NB4 (cell line): ENCODE measurements at regions not wholly inside any gene's neighbourhood (a gene's known extent, or its start where the extent isn't known, plus 50 kb on each side); places are given as distances from the start of the nearest gene placed in this dataset.

ENCODE experiments used
- DNase-seq: peaks from one replicate; pipeline ENCODE4 v3.0.0; 2010; ENCODE audit warnings: low read depth
- H3K4me3 ChIP-seq: one replicate; pipeline ENCODE4 v1.5.1; 2011; ENCODE audit warnings: mild to moderate bottlenecking, low read depth, low read length, moderate library complexity
- MYC ChIP-seq: IDR thresholded peaks from 2 replicates; pipeline ENCODE4 v1.6.1; 2011; ENCODE audit warnings: low read depth, low read length
- POLR2A ChIP-seq: IDR thresholded peaks from 2 replicates; pipeline ENCODE4 v1.6.1; 2011; ENCODE audit warnings: mild to moderate bottlenecking; ENCODE audit not compliant: insufficient read length; ENCODE audit errors: extremely low read depth
- TF ChIP-seq, protein P1 (sequence below): IDR thresholded peaks from 2 replicates; pipeline ENCODE4 v1.6.1; 2011; ENCODE audit warnings: low read depth, low read length
- TF ChIP-seq, protein P2 (sequence below): IDR thresholded peaks from one replicate; pipeline ENCODE4 v1.5.1; 2012; ENCODE audit warnings: low read depth, low read length

DNA sequence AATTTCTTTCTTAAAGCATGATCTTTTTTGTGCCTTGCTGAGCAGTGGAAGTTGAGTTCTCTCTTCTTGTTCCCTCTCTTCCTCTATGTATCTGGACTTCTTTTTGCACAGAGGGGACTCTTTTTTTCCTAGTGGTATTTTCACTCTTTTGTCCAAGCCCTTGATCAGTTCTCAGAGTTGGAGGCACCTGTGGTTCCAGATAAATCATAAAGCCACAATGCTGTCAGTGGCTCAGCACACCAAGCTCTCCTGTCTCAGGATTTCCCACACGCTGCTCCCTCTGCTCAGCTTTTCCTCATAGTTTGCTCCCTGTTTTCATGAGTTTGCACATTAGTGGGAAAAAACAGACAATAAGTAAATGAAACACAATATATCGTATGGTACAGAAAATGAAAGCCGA lies 110.3 kb upstream of the ZNF608 start:
- TF ChIP-seq, protein P1, sequence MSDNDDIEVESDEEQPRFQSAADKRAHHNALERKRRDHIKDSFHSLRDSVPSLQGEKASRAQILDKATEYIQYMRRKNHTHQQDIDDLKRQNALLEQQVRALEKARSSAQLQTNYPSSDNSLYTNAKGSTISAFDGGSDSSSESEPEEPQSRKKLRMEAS = no peak
- no peak for TF ChIP-seq MYC
- TF ChIP-seq, protein P2, sequence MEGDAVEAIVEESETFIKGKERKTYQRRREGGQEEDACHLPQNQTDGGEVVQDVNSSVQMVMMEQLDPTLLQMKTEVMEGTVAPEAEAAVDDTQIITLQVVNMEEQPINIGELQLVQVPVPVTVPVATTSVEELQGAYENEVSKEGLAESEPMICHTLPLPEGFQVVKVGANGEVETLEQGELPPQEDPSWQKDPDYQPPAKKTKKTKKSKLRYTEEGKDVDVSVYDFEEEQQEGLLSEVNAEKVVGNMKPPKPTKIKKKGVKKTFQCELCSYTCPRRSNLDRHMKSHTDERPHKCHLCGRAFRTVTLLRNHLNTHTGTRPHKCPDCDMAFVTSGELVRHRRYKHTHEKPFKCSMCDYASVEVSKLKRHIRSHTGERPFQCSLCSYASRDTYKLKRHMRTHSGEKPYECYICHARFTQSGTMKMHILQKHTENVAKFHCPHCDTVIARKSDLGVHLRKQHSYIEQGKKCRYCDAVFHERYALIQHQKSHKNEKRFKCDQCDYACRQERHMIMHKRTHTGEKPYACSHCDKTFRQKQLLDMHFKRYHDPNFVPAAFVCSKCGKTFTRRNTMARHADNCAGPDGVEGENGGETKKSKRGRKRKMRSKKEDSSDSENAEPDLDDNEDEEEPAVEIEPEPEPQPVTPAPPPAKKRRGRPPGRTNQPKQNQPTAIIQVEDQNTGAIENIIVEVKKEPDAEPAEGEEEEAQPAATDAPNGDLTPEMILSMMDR = no peak
- TF ChIP-seq POLR2A = no peak
- DNase-seq = no peak
- H3K4me3 ChIP-seq = no peak overlapping the region

DNA sequence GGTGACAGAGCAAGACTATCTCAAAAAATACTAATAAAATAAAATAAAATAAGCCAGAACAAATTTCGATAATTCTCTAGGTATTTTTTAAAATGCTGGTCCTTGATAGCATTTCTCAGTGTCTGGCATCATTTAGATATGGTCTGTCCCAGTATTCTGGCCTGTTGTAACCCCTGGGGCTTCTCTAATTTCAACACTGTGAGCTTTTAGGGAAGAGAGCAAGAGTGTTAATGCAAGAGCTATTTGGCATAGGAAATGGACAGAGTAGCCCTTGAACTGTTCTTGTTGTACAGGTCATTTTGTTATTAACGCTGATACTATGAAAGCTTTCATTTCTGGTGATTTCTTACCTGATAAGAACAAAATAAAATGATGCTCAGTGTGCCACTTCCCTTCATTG lies 112.2 kb upstream of the ZNF608 start:
- TF ChIP-seq POLR2A (no peak), MYC (no peak)
- TF ChIP-seq, protein P2 = no peak
- TF ChIP-seq, protein P1 = no peak
- H3K4me3 ChIP-seq = no peak overlapping the region
- no peak for DNase-seq

DNA sequence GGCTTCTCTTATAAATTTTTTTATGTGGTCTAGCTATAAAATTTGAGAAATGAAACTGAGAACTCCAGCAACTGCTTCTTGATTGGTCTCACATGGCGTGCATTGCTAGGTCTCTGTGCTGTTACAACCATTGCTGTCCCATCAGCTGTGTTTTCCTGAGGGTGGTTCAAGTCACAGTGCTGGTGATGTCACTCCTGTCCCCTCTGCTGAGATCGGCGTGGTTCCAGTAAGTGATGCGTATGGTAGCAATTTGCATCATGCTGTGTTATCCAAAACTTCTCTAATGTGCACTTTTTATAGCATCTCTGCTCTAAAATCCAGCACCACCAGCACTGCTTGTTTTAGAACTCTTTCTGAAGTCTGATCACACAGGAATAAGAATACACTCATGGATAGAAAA lies 112.6 kb upstream of the ZNF608 start:
- TF ChIP-seq, protein P2 = no peak
- TF ChIP-seq, protein P1 = no peak
- TF ChIP-seq MYC (no peak), POLR2A (no peak)
- DNase-seq = no peak
- H3K4me3 ChIP-seq = no peak overlapping the region

DNA sequence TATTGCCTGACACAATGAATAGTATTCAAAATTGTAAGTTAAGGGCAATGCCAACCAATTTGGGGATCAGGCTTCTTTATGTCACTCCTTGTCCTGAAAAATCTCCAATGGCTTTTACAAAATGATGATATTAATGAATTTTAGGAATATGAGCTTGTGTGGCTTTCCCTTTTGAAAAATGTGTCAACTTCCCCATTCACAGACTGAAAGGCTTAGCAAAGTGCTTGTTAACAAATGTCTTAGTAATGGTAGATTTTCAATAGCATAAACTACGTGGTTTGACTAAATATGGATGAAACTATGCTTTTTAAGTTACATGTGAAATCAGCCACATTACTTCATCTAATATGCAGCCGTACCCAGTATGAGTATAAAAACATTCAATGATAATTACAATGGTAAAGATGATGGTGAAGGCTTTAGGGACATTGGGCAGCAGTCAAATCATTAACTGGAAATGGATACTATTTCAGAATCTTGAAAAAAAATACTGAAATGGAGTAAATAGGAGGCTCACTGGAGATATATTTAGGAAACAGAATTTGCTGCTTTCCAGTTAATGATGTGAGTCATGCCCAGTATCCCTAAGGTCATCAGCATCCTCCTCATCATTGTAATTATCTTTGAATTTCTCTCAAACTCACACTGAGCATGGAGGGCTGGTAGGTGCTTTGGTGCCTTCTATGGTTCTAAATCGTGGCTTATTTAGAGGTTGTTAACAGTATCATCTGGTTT lies 113.3 kb upstream of the ZNF608 start:
- H3K4me3 ChIP-seq = no peak overlapping the region
- DNase-seq = no peak
- TF ChIP-seq POLR2A = no peak
- TF ChIP-seq, protein P2 = no peak
- no peak for TF ChIP-seq MYC
- TF ChIP-seq, protein P1 = no peak

DNA sequence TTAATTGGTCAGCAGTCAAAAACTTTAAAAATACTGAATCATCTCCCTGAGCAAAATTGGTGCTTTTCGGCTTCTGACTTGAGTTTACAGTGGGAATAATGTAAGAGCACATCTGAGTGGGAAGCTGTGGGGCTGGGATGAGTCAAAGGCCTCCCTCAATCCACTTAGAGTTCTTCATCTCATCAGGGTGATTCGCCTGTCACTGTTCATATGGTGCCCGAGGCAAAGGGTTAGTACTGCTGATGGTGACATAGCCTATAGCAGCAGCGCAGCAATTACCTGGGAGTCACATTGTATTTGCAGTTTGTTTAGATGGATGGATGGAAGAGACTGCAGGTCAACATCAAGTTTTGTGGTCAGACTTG lies 113.8 kb upstream of the ZNF608 start:
- no peak overlapping the region for H3K4me3 ChIP-seq
- TF ChIP-seq MYC (no peak), POLR2A (no peak)
- TF ChIP-seq, protein P2 = no peak
- TF ChIP-seq, protein P1 = no peak
- DNase-seq = no peak
